ENCODE measurements at regions not wholly inside any gene's neighbourhood (a gene's known extent, or its start where the extent isn't known, plus 50 kb on each side); places are given as distances from the start of the nearest gene placed in this dataset.
A peak's percentile ranks its signal among the peaks of the same experiment; 100 is the strongest.

GRCh38 chr14:83594874-83595273 lies 1935.1 kb upstream of the FLRT2 start:
- no peak for FAIRE-seq
- Histone ChIP-seq H3K9ac (ENCODE audit: low read length in 3 of 3) (no peak overlapping the region), H3K4me1 (ENCODE audit: control insufficient read depth in 2 of 3, insufficient read depth in 2 of 3, low read depth in 1 of 3, low read length in 3 of 3) (no peaks in the 10 kb centered on the region), H3K4me3 (ENCODE audit: low read length in 3 of 3) (no peak overlapping the region), H3K27me3 (ENCODE audit: control insufficient read depth, insufficient read depth, low read length) (no peaks in the 10 kb centered on the region), H3K36me3 (ENCODE audit: control insufficient read depth in 2 of 3, insufficient read depth in 3 of 3, low read length in 3 of 3) (no peaks in the 10 kb centered on the region), H3K27ac (ENCODE audit: low read depth in 2 of 2, low read length in 2 of 2) (no peak overlapping the region), H3K9me3 (ENCODE audit: control insufficient read depth in 2 of 3, insufficient read depth in 1 of 3, low read length in 3 of 3) (no peaks in the 10 kb centered on the region)
- TF ChIP-seq, protein P1, sequence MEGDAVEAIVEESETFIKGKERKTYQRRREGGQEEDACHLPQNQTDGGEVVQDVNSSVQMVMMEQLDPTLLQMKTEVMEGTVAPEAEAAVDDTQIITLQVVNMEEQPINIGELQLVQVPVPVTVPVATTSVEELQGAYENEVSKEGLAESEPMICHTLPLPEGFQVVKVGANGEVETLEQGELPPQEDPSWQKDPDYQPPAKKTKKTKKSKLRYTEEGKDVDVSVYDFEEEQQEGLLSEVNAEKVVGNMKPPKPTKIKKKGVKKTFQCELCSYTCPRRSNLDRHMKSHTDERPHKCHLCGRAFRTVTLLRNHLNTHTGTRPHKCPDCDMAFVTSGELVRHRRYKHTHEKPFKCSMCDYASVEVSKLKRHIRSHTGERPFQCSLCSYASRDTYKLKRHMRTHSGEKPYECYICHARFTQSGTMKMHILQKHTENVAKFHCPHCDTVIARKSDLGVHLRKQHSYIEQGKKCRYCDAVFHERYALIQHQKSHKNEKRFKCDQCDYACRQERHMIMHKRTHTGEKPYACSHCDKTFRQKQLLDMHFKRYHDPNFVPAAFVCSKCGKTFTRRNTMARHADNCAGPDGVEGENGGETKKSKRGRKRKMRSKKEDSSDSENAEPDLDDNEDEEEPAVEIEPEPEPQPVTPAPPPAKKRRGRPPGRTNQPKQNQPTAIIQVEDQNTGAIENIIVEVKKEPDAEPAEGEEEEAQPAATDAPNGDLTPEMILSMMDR (IDR thresholded peaks at IDR 0.05; ENCODE audit: borderline replicate concordance, extremely low read depth, insufficient read depth), result no peak
- peak in 1 of 5 donors; percentile 0 for DNase-seq
- intact Hi-C loops (cut with DNase I), result no loop called here

DNA sequence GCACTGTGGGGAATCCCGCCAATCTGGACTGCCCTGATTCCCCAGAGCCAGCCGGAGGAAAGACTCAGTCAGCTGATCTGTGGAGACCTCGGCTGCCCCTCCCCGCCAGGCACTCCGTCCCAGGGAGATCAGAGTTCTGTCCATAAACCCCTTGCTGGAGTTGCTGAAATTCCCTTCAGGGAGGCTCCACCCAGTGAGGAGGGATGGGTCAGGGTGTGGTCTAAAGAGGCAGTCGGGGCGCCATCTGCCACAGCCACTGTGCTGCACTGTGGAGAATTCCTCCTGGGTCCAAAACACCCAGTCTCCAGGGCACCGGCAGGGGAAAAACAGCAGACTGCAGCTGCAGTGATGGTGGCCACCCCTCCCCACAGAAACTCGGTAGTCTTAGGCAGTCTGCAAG lies 1922.3 kb upstream of the FLRT2 start:
- FAIRE-seq, result no peak
- DNase-seq, result peak in 1 of 5 donors; percentile 51
- H3K4me1 ChIP-seq (ENCODE audit: control insufficient read depth in 2 of 3, insufficient read depth in 2 of 3, low read depth in 1 of 3, low read length in 3 of 3), result no peaks in the 10 kb centered on the region
- TF ChIP-seq, protein P1 (IDR thresholded peaks at IDR 0.05; ENCODE audit: borderline replicate concordance, extremely low read depth, insufficient read depth), result no peak
- H3K36me3 ChIP-seq (ENCODE audit: control insufficient read depth in 2 of 3, insufficient read depth in 3 of 3, low read length in 3 of 3), result no peaks in the 10 kb centered on the region
- H3K27me3 ChIP-seq (ENCODE audit: control insufficient read depth, insufficient read depth, low read length), result no peaks in the 10 kb centered on the region
- peaks cover 0 to 3% (median 0%) of the 10 kb centered on the region in 3 donors for H3K9me3 ChIP-seq (ENCODE audit: control insufficient read depth in 2 of 3, insufficient read depth in 1 of 3, low read length in 3 of 3)
- no peak overlapping the region for H3K27ac ChIP-seq (ENCODE audit: low read depth in 2 of 2, low read length in 2 of 2)
- intact Hi-C loops (cut with DNase I), result no loop called here
- H3K4me3 ChIP-seq (ENCODE audit: low read length in 3 of 3), result no peak overlapping the region
- no peak overlapping the region for H3K9ac ChIP-seq (ENCODE audit: low read length in 3 of 3)

GRCh38 chr14:83611491-83611890 lies 1918.5 kb upstream of the FLRT2 start:
- FAIRE-seq, result no peak
- Histone ChIP-seq H3K27me3 (ENCODE audit: control insufficient read depth, insufficient read depth, low read length) (no peaks in the 10 kb centered on the region), H3K36me3 (ENCODE audit: control insufficient read depth in 2 of 3, insufficient read depth in 3 of 3, low read length in 3 of 3) (no peaks in the 10 kb centered on the region), H3K4me3 (ENCODE audit: low read length in 3 of 3) (no peak overlapping the region), H3K4me1 (ENCODE audit: control insufficient read depth in 2 of 3, insufficient read depth in 2 of 3, low read depth in 1 of 3, low read length in 3 of 3) (no peaks in the 10 kb centered on the region), H3K9ac (ENCODE audit: low read length in 3 of 3) (no peak overlapping the region), H3K9me3 (ENCODE audit: control insufficient read depth in 2 of 3, insufficient read depth in 1 of 3, low read length in 3 of 3) (peaks cover 0 to 3% (median 0%) of the 10 kb centered on the region in 3 donors), H3K27ac (ENCODE audit: low read depth in 2 of 2, low read length in 2 of 2) (no peak overlapping the region)
- TF ChIP-seq, protein P1 (IDR thresholded peaks at IDR 0.05; ENCODE audit: borderline replicate concordance, extremely low read depth, insufficient read depth), result no peak
- peak in 1 of 5 donors; percentile 7 for DNase-seq
- intact Hi-C loops (cut with DNase I), result no loop called here

DNA sequence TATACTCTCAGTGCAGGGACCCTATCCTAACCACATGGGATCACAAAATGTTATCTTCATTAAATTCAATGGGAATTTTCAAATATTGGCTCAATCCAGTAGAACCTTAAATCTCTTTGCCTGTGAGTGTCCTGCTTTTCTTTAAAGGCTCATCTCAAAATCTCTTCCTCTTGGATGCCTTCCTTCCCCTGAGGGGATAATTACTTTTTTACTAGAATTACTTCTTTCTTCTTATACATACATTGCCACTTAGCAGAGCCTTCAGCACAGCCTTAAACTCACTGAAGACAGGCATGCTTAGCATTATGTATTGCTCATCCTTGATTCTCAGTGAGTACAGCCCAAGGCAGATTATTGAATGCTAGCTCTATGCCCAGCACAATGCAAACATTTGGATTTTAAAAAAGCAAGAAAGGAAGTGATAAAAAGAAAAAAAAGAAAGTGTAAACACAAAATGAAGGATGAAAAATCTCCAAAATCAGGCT lies 1918.0 kb upstream of the FLRT2 start:
- no peak for DNase-seq
- TF ChIP-seq, protein P1 (IDR thresholded peaks at IDR 0.05; ENCODE audit: borderline replicate concordance, extremely low read depth, insufficient read depth), result no peak

More for the DNA sequence above, 1918.0 kb upstream of the FLRT2 start:
- Histone ChIP-seq H3K4me1 (ENCODE audit: control insufficient read depth in 2 of 3, insufficient read depth in 2 of 3, low read depth in 1 of 3, low read length in 3 of 3) (no peaks in the 10 kb centered on the region), H3K9ac (ENCODE audit: low read length in 3 of 3) (no peak overlapping the region), H3K36me3 (ENCODE audit: control insufficient read depth in 2 of 3, insufficient read depth in 3 of 3, low read length in 3 of 3) (no peaks in the 10 kb centered on the region), H3K4me3 (ENCODE audit: low read length in 3 of 3) (no peak overlapping the region), H3K27me3 (ENCODE audit: control insufficient read depth, insufficient read depth, low read length) (no peaks in the 10 kb centered on the region), H3K9me3 (ENCODE audit: control insufficient read depth in 2 of 3, insufficient read depth in 1 of 3, low read length in 3 of 3) (no peaks in the 10 kb centered on the region), H3K27ac (ENCODE audit: low read depth in 2 of 2, low read length in 2 of 2) (no peak overlapping the region)
- intact Hi-C loops (cut with DNase I), result no loop called here
- FAIRE-seq, result no peak

Data from kidney (tissue), 13 donors.